Endothelial cell of umbilical vein (primary cell): ENCODE measurements at regions not wholly inside any gene's neighbourhood (a gene's known extent, or its start where the extent isn't known, plus 50 kb on each side); places are given as distances from the start of the nearest gene placed in this dataset.

ENCODE experiments used
- BruUV-seq: library from RNA; stranded (reverse); fragments of 400-500 nt; replicated peaks from 2 replicates; lab custom pipeline; 2021; lab: Mats Ljungman, UMichigan
- CTCF ChIA-PET: fragments of 300-600, 350-600 bp; sonication (Branson Sonifier 250); formaldehyde crosslinking; loops from one replicate; lab custom pipeline; 2021; ENCODE audit warnings: antibody characterized with exemption, inconsistent platforms; lab: Charles Lee
- POLR2A ChIA-PET: fragments of 300-600, 350-600 bp; sonication (Branson Sonifier 250); formaldehyde crosslinking; loops from one replicate; lab custom pipeline; 2021; ENCODE audit warnings: antibody characterized with exemption, inconsistent platforms; lab: Charles Lee
- DNase-seq: peaks from one replicate; pipeline ENCODE4 v3.0.0-alpha.2; 2011; ENCODE audit warnings: low read depth, low spot score
- FAIRE-seq: peaks from 2 replicates; lab custom pipeline; 2011; peaks lifted over from hg19 to GRCh38; lab: Jason Lieb, UNC
- H2AFZ ChIP-seq: 2 replicates; pipeline ENCODE4 v1.6.0; 2012; ENCODE audit warnings: low read depth, low read length, control low read depth, inconsistent platforms
- H3K27ac ChIP-seq: 2 replicates; pipeline ENCODE4 v1.5.1; 2011; ENCODE audit warnings: low read depth, mild to moderate bottlenecking, control low read depth, low read length, moderate library complexity; ENCODE audit not compliant: insufficient read depth
- H3K27me3 ChIP-seq, 2 experiments: 2 replicates each; pipeline versions ENCODE4 v1.6.0 to v1.6.1; 2011; ENCODE audit warnings: low read length in 2 of 2, mixed read lengths in 1 of 2; ENCODE audit not compliant: control insufficient read depth in 2 of 2, insufficient read depth in 2 of 2
- H3K36me3 ChIP-seq, 2 experiments: 2 replicates in 1 of 2; 3 replicates in 1 of 2; pipeline ENCODE4 v1.5.1; 2011; ENCODE audit warnings: low read length in 2 of 2, mild to moderate bottlenecking in 1 of 2, moderate library complexity in 1 of 2; ENCODE audit not compliant: control insufficient read depth in 2 of 2, insufficient read depth in 2 of 2; ENCODE audit errors: extremely low read depth in 1 of 2
- H3K4me1 ChIP-seq: 3 replicates; pipeline ENCODE4 v1.5.1; 2011; ENCODE audit warnings: mild to moderate bottlenecking, low read length; ENCODE audit not compliant: control insufficient read depth, insufficient read depth; ENCODE audit errors: extremely low read depth
- H3K4me2 ChIP-seq: 2 replicates; pipeline ENCODE4 v1.6.1; 2011; ENCODE audit warnings: low read length, control low read depth, mixed read lengths; ENCODE audit not compliant: insufficient read depth
- H3K4me3 ChIP-seq, 3 experiments: fragments of 200-600 bp in 1 of 3; sonication (generic), shearing (Covaris generic) in 1 of 3; replicated peaks in 1 of 3; 2 replicates each; pipeline ENCODE4 v1.5.1; 2011 to 2016; ENCODE audit warnings: control low read depth in 3 of 3, low read length in 3 of 3, mild to moderate bottlenecking in 2 of 3, inconsistent platforms in 1 of 3, low read depth in 1 of 3, moderate library complexity in 1 of 3; ENCODE audit not compliant: insufficient read depth in 1 of 3
- H3K79me2 ChIP-seq: 2 replicates; pipeline ENCODE4 v1.6.0; 2012; ENCODE audit warnings: low read length, inconsistent platforms; ENCODE audit not compliant: control insufficient read depth, insufficient read depth
- H3K9ac ChIP-seq: replicated peaks from 2 replicates; pipeline ENCODE3; 2011; ENCODE audit warnings: low read length, control low read depth; ENCODE audit not compliant: insufficient read depth; ENCODE audit errors: extremely low read depth
- H3K9me1 ChIP-seq: replicated peaks from 3 replicates; pipeline ENCODE4 v1.6.0; 2011; ENCODE audit warnings: mild to moderate bottlenecking, low read length; ENCODE audit not compliant: control insufficient read depth, insufficient read depth; ENCODE audit errors: extremely low read depth
- H3K9me3 ChIP-seq: replicated peaks from 2 replicates; pipeline ENCODE4 v1.5.1; 2012; ENCODE audit warnings: low read length, inconsistent platforms; ENCODE audit not compliant: control insufficient read depth, insufficient read depth
- H4K20me1 ChIP-seq: replicated peaks from 2 replicates; pipeline ENCODE3; 2011; ENCODE audit warnings: mild to moderate bottlenecking, low read length; ENCODE audit not compliant: control insufficient read depth, insufficient read depth; ENCODE audit errors: extremely low read depth
- EZH2 ChIP-seq: IDR thresholded peaks from 2 replicates; pipeline ENCODE4 v1.6.1; 2012; ENCODE audit warnings: borderline replicate concordance, low read depth, mild to moderate bottlenecking, moderate library complexity, low read length, inconsistent platforms; ENCODE audit not compliant: severe bottlenecking
- FOS ChIP-seq: IDR thresholded peaks from 2 replicates; pipeline ENCODE4 v1.6.1; 2011; ENCODE audit warnings: mild to moderate bottlenecking, low read length, moderate library complexity, borderline replicate concordance; ENCODE audit not compliant: insufficient read depth
- GATA2 ChIP-seq: IDR thresholded peaks from 2 replicates; pipeline ENCODE4 v1.7.0; 2011; ENCODE audit warnings: low read depth, mild to moderate bottlenecking, moderate library complexity, mixed read lengths, low read length; ENCODE audit not compliant: insufficient read length, insufficient read depth
- JUN ChIP-seq: IDR thresholded peaks from 2 replicates; pipeline ENCODE4 v1.6.1; 2011; ENCODE audit warnings: borderline replicate concordance, low read depth; ENCODE audit not compliant: insufficient read length, insufficient read depth
- MYC ChIP-seq: IDR thresholded peaks from one replicate; pipeline ENCODE4 v1.6.1; 2011; ENCODE audit warnings: mild to moderate bottlenecking, low read depth, low read length
- POLR2A ChIP-seq: IDR thresholded peaks from 2 replicates; pipeline ENCODE4 v1.6.1; 2012; ENCODE audit warnings: low read depth, mild to moderate bottlenecking, control low read depth, low read length
- POLR2AphosphoS5 ChIP-seq: IDR thresholded peaks from 2 replicates; pipeline ENCODE4 v1.6.1; 2012; ENCODE audit warnings: low read depth, mild to moderate bottlenecking, control low read depth, low read length, moderate library complexity; ENCODE audit not compliant: insufficient read depth
- dilution Hi-C: fragments of 300-500 bp; cut with MboI; formaldehyde crosslinking; loops from one replicate; pipeline ENCODE4 v1.15.0; 2019; ENCODE audit warnings: low sequenced_read_pairs; ENCODE audit not compliant: extremely low pct_ligation_motif_present
- intact Hi-C: fragments of 100-400 bp; cut with micrococcal nuclease; formaldehyde crosslinking; loops from one replicate; pipeline ENCODE4 v1.10.0; 2022
- TF ChIP-seq, protein P1 (sequence below), 2 donors: IDR thresholded peaks; 1 replicate in 1 of 2; 2 replicates in 1 of 2; pipeline ENCODE4 v1.5.1; 2011; ENCODE audit warnings: low read length in 2 of 2, mild to moderate bottlenecking in 2 of 2, moderate library complexity in 2 of 2, control low read depth in 1 of 2, inconsistent platforms in 1 of 2, low read depth in 1 of 2; ENCODE audit not compliant: insufficient read depth in 1 of 2; ENCODE audit errors: extremely low read depth in 1 of 2
- TF ChIP-seq, protein P2 (sequence below): IDR thresholded peaks from 2 replicates; pipeline ENCODE4 v1.6.1; 2011; ENCODE audit not compliant: insufficient read depth, insufficient read length

DNA sequence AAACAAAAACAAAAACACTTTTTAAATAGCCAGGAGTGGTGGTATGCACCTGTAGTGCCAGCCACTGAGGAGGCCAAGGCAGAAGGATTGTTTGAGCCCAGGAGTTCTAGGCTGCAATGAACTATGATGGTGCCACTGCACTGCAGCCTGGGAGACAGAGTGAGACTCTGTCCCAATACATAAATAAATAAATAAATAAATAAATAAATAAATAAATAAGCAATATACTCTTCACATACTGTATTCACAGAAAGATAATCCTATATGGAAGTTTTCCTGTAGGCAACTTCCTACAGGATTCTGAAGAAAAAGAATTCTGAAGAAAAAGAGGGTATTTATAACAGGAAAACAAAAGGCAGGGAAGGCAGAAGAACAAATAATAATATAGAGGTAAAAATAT lies 293.3 kb upstream of the GRIA3 start:
- Histone ChIP-seq H3K9me1 (no peaks in the 10 kb centered on the region), H3K4me3 (no peak overlapping the region), H3K4me2 (no peak overlapping the region), H3K79me2 (no peaks in the 10 kb centered on the region), H3K27ac (no peak overlapping the region), H2AFZ (no peak overlapping the region), H3K27me3 (no peaks in the 10 kb centered on the region), H3K9ac (no peak overlapping the region), H3K9me3 (no peaks in the 10 kb centered on the region), H4K20me1 (no peaks in the 10 kb centered on the region), H3K36me3 (no peaks in the 10 kb centered on the region), H3K4me1 (no peaks in the 10 kb centered on the region)
- no peak for FAIRE-seq
- no TSS peak for BruUV-seq
- ChIA-PET CTCF (no interaction called here), POLR2A (no interaction called here)
- intact Hi-C loops (no loop called here), dilution Hi-C loops (no loop called here)
- DNase-seq: no peak
- TF ChIP-seq EZH2: no peak
- no peak for TF ChIP-seq MYC
- no peak for TF ChIP-seq GATA2
- TF ChIP-seq, protein P1, sequence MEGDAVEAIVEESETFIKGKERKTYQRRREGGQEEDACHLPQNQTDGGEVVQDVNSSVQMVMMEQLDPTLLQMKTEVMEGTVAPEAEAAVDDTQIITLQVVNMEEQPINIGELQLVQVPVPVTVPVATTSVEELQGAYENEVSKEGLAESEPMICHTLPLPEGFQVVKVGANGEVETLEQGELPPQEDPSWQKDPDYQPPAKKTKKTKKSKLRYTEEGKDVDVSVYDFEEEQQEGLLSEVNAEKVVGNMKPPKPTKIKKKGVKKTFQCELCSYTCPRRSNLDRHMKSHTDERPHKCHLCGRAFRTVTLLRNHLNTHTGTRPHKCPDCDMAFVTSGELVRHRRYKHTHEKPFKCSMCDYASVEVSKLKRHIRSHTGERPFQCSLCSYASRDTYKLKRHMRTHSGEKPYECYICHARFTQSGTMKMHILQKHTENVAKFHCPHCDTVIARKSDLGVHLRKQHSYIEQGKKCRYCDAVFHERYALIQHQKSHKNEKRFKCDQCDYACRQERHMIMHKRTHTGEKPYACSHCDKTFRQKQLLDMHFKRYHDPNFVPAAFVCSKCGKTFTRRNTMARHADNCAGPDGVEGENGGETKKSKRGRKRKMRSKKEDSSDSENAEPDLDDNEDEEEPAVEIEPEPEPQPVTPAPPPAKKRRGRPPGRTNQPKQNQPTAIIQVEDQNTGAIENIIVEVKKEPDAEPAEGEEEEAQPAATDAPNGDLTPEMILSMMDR (IDR thresholded peaks at IDR 0.05; ENCODE audit: extremely low read depth in 1 of 2, insufficient read depth in 1 of 2, low read depth in 1 of 2, low read length in 2 of 2): no peak
- no peak for TF ChIP-seq FOS
- TF ChIP-seq POLR2AphosphoS5: no peak
- TF ChIP-seq, protein P2, sequence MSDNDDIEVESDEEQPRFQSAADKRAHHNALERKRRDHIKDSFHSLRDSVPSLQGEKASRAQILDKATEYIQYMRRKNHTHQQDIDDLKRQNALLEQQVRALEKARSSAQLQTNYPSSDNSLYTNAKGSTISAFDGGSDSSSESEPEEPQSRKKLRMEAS: no peak
- no peak for TF ChIP-seq JUN
- no peak for TF ChIP-seq POLR2A
